ENCODE measurements at regions not wholly inside any gene's neighbourhood (a gene's known extent, or its start where the extent isn't known, plus 50 kb on each side); places are given as distances from the start of the nearest gene placed in this dataset.
"Not testable (repeated sequence)": the region's sequence is repeated elsewhere in the genome, so short reads cannot be mapped to it uniquely, and the experiment has no call there.

DNA sequence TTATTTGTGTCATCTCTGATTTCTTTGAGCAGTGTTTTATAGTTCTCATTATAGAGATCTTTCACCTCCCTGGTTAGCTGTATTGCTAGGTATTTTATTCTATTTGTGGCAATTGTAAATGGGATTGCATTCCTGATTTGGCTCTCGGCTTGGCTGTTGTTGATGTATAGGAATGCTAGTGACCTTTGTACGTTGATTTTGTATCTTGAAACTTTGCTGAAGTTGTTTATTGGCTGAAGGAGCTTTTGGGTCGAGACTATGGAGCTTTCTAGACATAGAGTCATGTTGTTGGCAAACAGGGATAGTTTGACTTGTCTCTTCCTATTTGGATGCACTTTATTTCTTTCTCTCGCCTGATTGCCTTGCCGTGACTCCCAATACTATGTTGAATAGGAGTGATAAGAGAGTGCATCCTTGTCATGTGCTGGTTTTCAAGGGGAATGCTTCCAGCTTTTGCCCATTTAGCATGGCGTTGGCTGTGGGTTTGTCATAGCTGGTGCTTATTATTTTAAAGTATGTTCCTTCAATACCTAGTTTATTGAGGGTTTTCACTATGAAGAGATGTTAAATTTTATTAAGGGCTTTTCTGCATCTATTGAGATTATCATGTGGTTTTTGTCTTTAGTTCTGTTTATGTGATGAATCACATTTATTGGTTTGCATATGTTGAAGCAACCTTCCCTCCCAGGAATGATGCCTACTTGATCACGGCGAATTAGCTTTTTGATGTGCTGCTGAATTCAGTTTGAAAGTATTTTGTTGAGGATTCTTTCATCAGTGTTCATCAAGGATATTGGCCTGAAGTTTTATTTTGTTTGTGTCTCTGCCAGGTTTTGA lies 72.7 kb upstream of the BOD1L1 start:
- intact Hi-C loops (cut with DNase I; ENCODE audit: low total_unique reads): no loop called here
- ATAC-seq: no peak
- in situ Hi-C loops (cut with MboI; ENCODE audit: low sequenced_read_pairs in 4 of 4): no loop called here
- TF ChIP-seq, protein P1, sequence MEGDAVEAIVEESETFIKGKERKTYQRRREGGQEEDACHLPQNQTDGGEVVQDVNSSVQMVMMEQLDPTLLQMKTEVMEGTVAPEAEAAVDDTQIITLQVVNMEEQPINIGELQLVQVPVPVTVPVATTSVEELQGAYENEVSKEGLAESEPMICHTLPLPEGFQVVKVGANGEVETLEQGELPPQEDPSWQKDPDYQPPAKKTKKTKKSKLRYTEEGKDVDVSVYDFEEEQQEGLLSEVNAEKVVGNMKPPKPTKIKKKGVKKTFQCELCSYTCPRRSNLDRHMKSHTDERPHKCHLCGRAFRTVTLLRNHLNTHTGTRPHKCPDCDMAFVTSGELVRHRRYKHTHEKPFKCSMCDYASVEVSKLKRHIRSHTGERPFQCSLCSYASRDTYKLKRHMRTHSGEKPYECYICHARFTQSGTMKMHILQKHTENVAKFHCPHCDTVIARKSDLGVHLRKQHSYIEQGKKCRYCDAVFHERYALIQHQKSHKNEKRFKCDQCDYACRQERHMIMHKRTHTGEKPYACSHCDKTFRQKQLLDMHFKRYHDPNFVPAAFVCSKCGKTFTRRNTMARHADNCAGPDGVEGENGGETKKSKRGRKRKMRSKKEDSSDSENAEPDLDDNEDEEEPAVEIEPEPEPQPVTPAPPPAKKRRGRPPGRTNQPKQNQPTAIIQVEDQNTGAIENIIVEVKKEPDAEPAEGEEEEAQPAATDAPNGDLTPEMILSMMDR (IDR thresholded peaks at IDR 0.05 in 4 of 5, conservative IDR thresholded peaks at IDR 0.05 in 1 of 5): no peak
- TF ChIP-seq POLR2A (IDR thresholded peaks at IDR 0.05): no peak
- Histone ChIP-seq H3K27ac (no peak overlapping the region), H3K27me3 (no peaks in the 10 kb centered on the region), H3K4me3 (no peak overlapping the region), H3K4me1 (no peaks in the 10 kb centered on the region), H3K9me3 (no peaks in the 10 kb centered on the region), H3K36me3 (no peaks in the 10 kb centered on the region)
- no peak for DNase-seq

DNA sequence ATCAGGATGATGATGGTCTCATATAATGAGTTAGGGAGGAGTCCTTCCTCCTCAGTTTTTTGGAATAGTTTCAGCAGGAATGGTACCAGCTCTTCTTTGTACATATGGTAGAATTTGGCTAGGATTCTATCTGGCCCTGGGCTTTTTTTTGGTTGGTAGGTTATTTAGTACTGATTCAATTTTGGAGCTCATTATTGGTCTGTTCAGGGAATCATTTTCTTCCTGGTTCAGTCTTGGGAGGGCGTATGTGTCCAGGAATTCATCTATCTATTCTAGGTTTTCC lies 73.3 kb upstream of the BOD1L1 start:
- H3K4me3 ChIP-seq; in situ Hi-C loops (cut with MboI; ENCODE audit: low sequenced_read_pairs in 4 of 4); DNase-seq; H3K27ac ChIP-seq; H3K27me3 ChIP-seq; H3K4me1 ChIP-seq; intact Hi-C loops (cut with DNase I; ENCODE audit: low total_unique reads); ATAC-seq; H3K36me3 ChIP-seq; H3K9me3 ChIP-seq: not testable (repeated sequence)

DNA sequence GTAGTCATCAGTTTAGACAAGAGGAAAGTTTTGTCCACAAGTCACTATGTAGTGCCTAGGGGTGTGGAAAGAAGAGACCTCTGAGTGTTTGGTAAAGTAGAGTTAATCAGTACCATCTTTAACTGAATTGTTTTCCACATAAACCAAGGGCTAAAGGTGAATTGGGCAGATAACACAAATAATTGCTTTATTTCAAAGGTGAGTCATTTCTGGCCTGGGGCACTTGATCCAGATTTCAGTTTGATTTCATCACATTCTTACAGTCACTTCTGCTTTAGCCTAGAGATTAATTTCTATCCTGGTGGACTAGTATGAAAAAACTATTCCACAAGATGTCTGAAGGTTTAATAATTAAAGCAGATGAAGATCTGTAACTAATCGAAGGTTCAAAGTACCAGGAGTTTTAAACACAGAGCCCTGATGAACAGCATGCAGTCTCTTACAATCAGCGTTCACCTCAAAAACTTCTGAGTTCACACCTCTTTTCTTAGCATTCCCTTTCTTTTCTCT lies 74.5 kb upstream of the BOD1L1 start:
- intact Hi-C loops (cut with DNase I; ENCODE audit: low total_unique reads) (no loop called here), in situ Hi-C loops (cut with MboI; ENCODE audit: low sequenced_read_pairs in 4 of 4) (no loop called here)
- H3K9me3 ChIP-seq: no peaks in the 10 kb centered on the region
- DNase-seq (no peak), ATAC-seq (no peak)
- no peaks in the 10 kb centered on the region for H3K4me1 ChIP-seq
- no peak overlapping the region for H3K27ac ChIP-seq
- no peaks in the 10 kb centered on the region for H3K36me3 ChIP-seq
- TF ChIP-seq, protein P1 (IDR thresholded peaks at IDR 0.05 in 4 of 5, conservative IDR thresholded peaks at IDR 0.05 in 1 of 5): no peak
- H3K4me3 ChIP-seq: no peak overlapping the region
- H3K27me3 ChIP-seq: no peaks in the 10 kb centered on the region

DNA sequence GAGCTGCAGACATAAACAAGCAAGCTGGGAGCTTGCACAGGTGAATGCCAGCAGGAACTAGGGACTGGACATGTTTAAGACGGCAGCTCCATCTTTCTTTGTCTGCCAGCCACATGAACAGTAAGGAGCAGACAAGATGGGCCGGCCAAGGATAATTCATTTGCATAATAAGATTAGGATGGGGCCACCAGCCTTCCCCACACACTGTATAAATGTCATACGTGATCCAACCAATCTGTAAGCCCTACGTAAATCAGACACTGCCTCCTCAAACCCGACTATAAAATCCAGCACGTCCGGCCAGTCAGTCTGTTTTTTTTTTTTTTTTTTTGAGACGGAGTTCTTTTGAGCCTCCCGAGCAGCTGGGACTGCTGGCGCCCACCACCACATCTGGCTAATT lies 75.6 kb upstream of the BOD1L1 start:
- Histone ChIP-seq H3K27ac (no peak overlapping the region), H3K9me3 (no peaks in the 10 kb centered on the region), H3K4me3 (no peak overlapping the region), H3K27me3 (no peaks in the 10 kb centered on the region), H3K36me3 (no peaks in the 10 kb centered on the region), H3K4me1 (no peaks in the 10 kb centered on the region)
- no peak for TF ChIP-seq POLR2A (IDR thresholded peaks at IDR 0.05)
- TF ChIP-seq, protein P1 (IDR thresholded peaks at IDR 0.05 in 4 of 5, conservative IDR thresholded peaks at IDR 0.05 in 1 of 5): no peak
- ATAC-seq: no peak
- intact Hi-C loops (cut with DNase I; ENCODE audit: low total_unique reads): no loop called here
- no peak for DNase-seq
- in situ Hi-C loops (cut with MboI; ENCODE audit: low sequenced_read_pairs in 4 of 4): no loop called here

DNA sequence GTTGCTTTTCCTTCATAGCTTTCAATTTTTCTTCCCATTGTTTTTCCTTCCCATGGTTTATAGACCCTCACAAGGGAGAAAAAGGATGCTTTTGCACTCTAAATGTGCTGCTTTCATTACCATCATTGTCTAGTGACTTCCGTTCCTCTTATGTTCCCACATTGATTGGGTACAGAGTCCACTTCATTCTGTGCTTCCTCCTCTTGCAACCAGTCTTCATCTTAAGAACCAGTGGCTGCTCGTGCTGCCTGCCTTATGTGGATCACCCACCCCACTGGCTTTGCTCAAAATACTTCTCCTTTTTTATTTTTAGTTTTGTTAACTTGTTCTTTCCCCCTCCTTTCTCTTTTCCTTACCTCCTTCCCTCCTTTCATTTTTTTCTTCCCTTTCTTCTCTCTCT lies 76.5 kb upstream of the BOD1L1 start:
- H3K36me3 ChIP-seq: no peaks in the 10 kb centered on the region
- DNase-seq (no peak), ATAC-seq (no peak)
- intact Hi-C loops (cut with DNase I; ENCODE audit: low total_unique reads): no loop called here
- H3K27me3 ChIP-seq: no peaks in the 10 kb centered on the region
- in situ Hi-C loops (cut with MboI; ENCODE audit: low sequenced_read_pairs in 4 of 4): no loop called here
- no peak overlapping the region for H3K4me3 ChIP-seq
- no peak overlapping the region for H3K27ac ChIP-seq
- no peaks in the 10 kb centered on the region for H3K9me3 ChIP-seq
- no peaks in the 10 kb centered on the region for H3K4me1 ChIP-seq
- no peak for TF ChIP-seq POLR2A (IDR thresholded peaks at IDR 0.05)
- TF ChIP-seq, protein P1 (IDR thresholded peaks at IDR 0.05 in 4 of 5, conservative IDR thresholded peaks at IDR 0.05 in 1 of 5): no peak

All from gastrocnemius medialis (tissue), 4 donors.